HG03175 (cell line): ENCODE measurements at regions not wholly inside any gene's neighbourhood (a gene's known extent, or its start where the extent isn't known, plus 50 kb on each side); places are given as distances from the start of the nearest gene placed in this dataset.

Experiments used
- ATAC-seq: cut with Tn5 transposase; IDR thresholded peaks from one replicate; pipeline ENCODE4 v1.9.1; 2021; ENCODE audit warnings: mild to moderate bottlenecking, moderate library complexity; ENCODE audit not compliant: unreplicated experiment

- ATAC-seq, result no peak
These were observed 1070.8 kb downstream of the PCDH18 start for GRCh38 chr4:136461533-136461932.

GRCh38 chr4:136458326-136458725 lies 1074.0 kb downstream of the PCDH18 start:
- ATAC-seq, result no peak

- no peak for ATAC-seq
These were observed 1074.7 kb downstream of the PCDH18 start for GRCh38 chr4:136457577-136457976.

GRCh38 chr4:136457004-136457403 lies 1075.3 kb downstream of the PCDH18 start:
- no peak for ATAC-seq

- no peak for ATAC-seq
These were observed 1089.3 kb downstream of the PCDH18 start for GRCh38 chr4:136443006-136443405.

GRCh38 chr4:136442447-136442846 lies 1089.8 kb downstream of the PCDH18 start:
- ATAC-seq, result no peak

GRCh38 chr4:136441629-136442282 lies 1090.5 kb downstream of the PCDH18 start:
- no peak for ATAC-seq

GRCh38 chr4:136438645-136439044 lies 1093.6 kb downstream of the PCDH18 start:
- no peak for ATAC-seq

- ATAC-seq, result no peak
These were observed 1108.2 kb downstream of the PCDH18 start for GRCh38 chr4:136424052-136424451.

GRCh38 chr4:136414981-136415380 lies 1117.3 kb downstream of the PCDH18 start:
- ATAC-seq, result no peak

GRCh38 chr4:136412708-136413107 lies 1119.6 kb downstream of the PCDH18 start:
- ATAC-seq, result no peak

- no peak for ATAC-seq
These were observed 1131.5 kb downstream of the PCDH18 start for GRCh38 chr4:136400829-136401228.

GRCh38 chr4:136395212-136395722 lies 1137.0 kb downstream of the PCDH18 start:
- no peak for ATAC-seq

GRCh38 chr4:136392576-136392975 lies 1139.7 kb downstream of the PCDH18 start:
- ATAC-seq, result no peak

GRCh38 chr4:136390824-136391223 lies 1141.5 kb downstream of the PCDH18 start:
- no peak for ATAC-seq

- ATAC-seq, result no peak
These were observed 1149.2 kb downstream of the PCDH18 start for GRCh38 chr4:136383082-136383481.

GRCh38 chr4:136371231-136371630 lies 1161.1 kb downstream of the PCDH18 start:
- no peak for ATAC-seq

- no peak for ATAC-seq
These were observed 1163.2 kb downstream of the PCDH18 start for GRCh38 chr4:136369073-136369472.

- ATAC-seq, result no peak
These were observed 1174.7 kb downstream of the PCDH18 start for GRCh38 chr4:136357556-136357955.

- no peak for ATAC-seq
These were observed 1176.3 kb downstream of the PCDH18 start for GRCh38 chr4:136355970-136356369.

- no peak for ATAC-seq
These were observed 1189.0 kb downstream of the PCDH18 start for GRCh38 chr4:136343340-136343739.

GRCh38 chr4:136342666-136343065 lies 1189.6 kb downstream of the PCDH18 start:
- no peak for ATAC-seq

- ATAC-seq, result no peak
These were observed 1195.1 kb downstream of the PCDH18 start for GRCh38 chr4:136337216-136337615.
